DMS153 treated with DMSO at 0.1 percent for 48 hours (cell line): ENCODE measurements at regions not wholly inside any gene's neighbourhood (a gene's known extent, or its start where the extent isn't known, plus 50 kb on each side); places are given as distances from the start of the nearest gene placed in this dataset.
"Not testable (repeated sequence)": the region's sequence is repeated elsewhere in the genome, so short reads cannot be mapped to it uniquely, and the experiment has no call there.

ENCODE experiments used
- DNase-seq: peaks from one replicate; lab custom pipeline; 2025; ENCODE audit not compliant: unreplicated experiment; lab: John Stamatoyannopoulos, UW

DNA sequence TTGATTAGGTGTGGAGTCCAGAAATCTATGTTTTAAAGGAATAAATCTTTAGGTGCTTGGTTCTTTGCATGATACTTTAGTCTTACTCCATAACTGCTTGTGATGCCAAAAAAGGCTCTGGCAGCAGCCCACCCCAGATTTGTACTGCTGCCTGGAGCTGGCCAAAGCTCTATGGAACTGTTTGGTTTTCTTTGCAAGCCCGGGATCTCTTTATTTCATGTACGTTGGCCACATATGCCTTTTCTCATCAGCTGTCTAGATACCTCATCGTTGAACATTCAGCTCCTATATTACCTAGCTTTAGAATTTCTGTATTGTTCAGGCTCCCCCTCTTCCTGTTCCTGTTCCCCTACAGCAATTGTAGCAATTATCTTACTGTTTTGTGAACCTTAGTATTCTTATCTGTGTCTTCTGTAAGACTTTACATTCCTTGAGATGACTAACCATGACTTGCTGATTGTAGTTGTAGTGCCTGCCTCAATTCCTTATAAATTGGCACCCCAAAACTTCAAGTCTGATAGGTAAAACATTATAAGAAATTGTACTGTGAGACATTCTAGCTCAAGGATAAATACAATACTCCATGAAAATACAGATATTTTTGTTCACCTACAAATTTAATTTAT is 199.4 kb upstream of the GPRIN3 start:
- DNase-seq: no peak

GRCh38 chr4:89502581-89502980 is 195.0 kb upstream of the GPRIN3 start:
- DNase-seq: no peak

DNA sequence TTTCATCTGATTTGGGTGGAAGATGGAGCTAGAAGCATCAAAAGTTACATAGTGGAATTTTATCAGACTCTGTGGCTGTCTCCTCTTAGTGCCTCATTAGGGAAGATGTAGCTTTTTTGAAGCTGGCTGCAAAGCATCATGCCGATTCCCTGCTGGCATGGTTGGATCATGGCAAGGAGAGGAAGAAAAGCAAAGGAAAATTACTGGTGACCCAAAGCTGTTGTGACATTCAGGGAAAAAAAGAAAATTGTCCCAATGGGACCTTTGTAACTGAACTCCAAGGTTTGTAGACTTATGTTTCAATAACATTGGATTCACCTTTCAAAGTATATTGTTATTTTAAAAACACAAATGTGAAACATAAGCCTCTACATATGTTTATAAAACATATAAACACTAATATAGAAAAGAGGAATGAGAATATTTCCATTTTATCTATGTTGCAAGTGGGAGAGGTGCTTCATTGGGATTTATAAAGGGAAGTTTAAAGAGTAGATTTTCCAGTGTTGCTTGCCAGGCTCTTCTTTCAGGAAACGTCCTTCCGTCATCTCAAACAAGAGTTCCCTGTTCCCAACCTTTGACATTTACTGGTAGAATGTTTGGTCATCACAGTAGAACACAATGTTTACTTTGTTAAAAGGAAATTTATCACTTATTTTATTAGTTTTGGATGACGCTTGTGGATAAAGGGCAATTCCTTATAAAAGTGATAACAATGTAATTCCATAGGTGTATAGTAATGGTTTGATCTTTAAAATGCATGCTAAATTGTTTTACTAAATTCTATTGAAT is 190.1 kb upstream of the GPRIN3 start:
- DNase-seq: no peak

GRCh38 chr4:89496851-89497250 is 189.3 kb upstream of the GPRIN3 start:
- no peak for DNase-seq

- DNase-seq: no peak
Measured at GRCh38 chr4:89493367-89493766, 185.8 kb upstream of the GPRIN3 start.

- DNase-seq: no peak
Measured at GRCh38 chr4:89492581-89493071, 185.0 kb upstream of the GPRIN3 start.

GRCh38 chr4:89491761-89492160 is 184.2 kb upstream of the GPRIN3 start:
- DNase-seq: no peak

DNA sequence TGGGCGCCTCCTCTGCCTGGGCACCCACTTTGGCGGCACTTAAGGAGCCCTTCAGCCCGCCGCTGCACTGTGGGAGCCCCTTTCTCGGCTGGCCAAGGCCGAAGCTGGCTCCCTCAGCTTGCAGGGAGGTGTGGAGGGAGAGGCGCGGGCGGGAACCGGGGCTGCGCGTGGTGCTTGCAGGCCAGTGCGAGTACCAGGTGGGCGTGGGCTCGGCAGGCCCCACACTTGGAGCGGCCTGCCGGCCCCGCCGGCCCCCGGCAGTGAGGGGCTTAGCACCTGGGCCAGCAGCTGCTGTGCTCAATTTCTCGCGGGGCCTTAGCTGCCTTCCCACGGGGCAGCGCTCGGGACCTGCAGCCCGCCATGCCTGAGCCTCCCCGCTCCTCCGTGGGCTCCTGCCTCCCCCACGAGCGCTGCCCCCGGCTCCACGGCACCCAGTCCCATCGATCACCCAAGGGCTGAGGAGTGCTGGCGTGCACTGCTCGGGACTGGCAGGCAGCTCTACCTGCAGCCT is 182.4 kb upstream of the GPRIN3 start:
- not testable (repeated sequence) for DNase-seq

DNA sequence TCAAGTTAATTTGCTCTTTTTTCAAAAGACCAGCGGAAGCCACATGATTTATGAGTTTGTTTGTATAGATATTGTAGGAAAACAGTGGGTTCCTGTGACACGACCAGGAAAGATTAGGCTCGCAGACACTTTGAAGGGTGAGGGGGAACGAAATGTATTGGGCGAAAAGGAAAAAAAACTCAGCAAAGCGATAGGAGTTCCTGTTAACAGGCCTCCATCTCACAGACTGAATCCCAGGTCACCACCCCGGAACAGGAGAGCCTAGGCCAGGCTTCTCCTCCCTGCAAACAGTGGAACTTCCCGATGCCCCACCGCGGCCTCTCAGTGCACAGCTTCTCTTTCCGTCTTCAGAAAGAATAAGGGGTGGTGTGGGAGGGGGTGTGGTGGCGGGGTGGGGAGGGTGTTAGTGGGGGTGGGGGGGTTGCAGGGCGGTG is 181.8 kb upstream of the GPRIN3 start:
- no peak for DNase-seq

DNA sequence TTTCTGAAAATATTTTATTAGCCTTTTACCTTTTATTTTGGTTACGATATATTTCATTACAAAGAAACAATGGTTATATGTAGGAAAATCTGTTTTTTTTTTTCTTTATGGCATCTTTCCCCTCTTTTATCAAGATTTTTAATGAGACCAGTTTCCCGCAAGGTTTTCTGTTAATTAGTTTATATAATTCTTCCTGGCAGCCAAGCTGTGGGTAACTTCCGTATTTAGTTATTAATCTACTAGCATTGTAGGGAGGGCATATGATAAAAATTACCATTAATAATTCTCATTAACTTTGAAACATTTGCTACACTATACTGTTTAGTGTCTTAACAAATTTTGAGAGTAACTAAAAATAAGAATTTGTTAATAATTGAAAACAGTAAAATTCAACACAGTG is 181.1 kb upstream of the GPRIN3 start:
- DNase-seq: no peak

- no peak for DNase-seq
Measured at GRCh38 chr4:89486673-89487072, 179.1 kb upstream of the GPRIN3 start.

- DNase-seq: no peak
Measured at GRCh38 chr4:89486042-89486441, 178.4 kb upstream of the GPRIN3 start.

GRCh38 chr4:89483833-89484232 is 176.2 kb upstream of the GPRIN3 start:
- DNase-seq: no peak

GRCh38 chr4:89482926-89483595 is 175.5 kb upstream of the GPRIN3 start:
- DNase-seq: no peak

GRCh38 chr4:89482251-89482650 is 174.7 kb upstream of the GPRIN3 start:
- peak; percentile 34 for DNase-seq

DNA sequence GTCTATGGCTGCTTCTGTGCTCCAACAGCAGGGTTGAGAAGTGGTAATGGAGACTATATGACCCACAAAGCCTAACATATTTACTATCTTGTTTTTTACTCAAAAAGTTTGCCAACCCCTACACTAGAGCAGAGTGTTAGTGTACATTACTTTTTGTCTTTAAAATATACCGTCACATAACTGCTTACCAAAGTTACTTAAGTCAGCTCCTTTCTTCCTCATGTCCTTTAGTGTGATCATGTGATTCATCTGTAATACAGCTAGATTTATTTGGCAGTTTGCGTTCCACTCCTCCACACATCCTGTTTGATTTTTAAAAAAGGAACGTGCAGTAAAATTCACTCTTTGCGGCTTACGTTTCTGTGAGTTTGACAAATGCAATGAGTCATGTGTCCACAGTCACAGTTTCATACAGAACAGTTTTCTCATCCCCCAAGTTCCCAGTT is 162.4 kb upstream of the GPRIN3 start:
- DNase-seq: no peak

- no peak for DNase-seq
Measured at GRCh38 chr4:89469516-89469915, 161.9 kb upstream of the GPRIN3 start.

- no peak for DNase-seq
Measured at GRCh38 chr4:89468602-89469001, 161.0 kb upstream of the GPRIN3 start.

DNA sequence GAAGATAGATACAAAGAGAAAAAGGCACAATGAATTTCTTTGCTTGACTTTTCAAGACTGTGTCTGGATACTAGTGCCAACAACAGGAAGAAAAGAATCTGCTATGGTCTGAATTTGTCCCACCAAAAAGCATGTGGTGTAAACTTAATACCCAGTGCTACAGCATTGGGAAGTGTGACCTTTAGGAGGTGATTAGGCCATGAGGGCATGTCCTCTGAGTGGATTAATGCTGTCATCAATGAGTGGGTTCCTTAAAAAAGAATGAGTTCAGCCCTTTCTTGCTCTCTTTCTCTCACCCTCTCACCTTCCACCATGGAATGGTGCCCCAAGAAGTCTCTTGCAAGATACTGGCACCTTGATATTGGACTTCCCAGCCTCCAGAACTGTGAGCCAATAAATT is 155.7 kb upstream of the GPRIN3 start:
- DNase-seq: no peak

DNA sequence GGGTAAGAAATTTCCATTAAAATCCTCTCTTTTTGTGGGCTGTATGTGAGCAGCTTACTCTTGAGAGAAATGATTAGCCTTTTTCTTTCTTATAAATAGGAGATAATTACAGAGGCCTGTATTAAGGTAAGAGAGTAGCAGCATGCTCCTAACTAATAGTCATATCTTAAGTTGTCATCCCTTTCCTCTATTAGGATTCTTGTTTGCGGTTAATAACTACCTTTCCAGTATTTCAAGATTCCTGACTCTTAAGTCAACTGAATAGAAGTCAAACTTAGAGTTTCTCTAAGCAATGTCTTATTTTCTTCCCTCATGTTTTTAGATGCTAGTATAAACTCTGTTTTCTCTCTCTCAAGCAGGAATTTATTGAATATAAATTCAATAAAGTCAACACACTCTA is 139.9 kb upstream of the GPRIN3 start:
- no peak for DNase-seq

- DNase-seq: no peak
Measured at GRCh38 chr4:89446193-89446592, 138.6 kb upstream of the GPRIN3 start.

GRCh38 chr4:89439533-89439932 is 131.9 kb upstream of the GPRIN3 start:
- DNase-seq: no peak
